H1 (cell line): ENCODE measurements at regions not wholly inside any gene's neighbourhood (a gene's known extent, or its start where the extent isn't known, plus 50 kb on each side); places are given as distances from the start of the nearest gene placed in this dataset.

Source experiments
- CEBPB ChIP-seq: IDR thresholded peaks from 2 replicates; pipeline ENCODE4 v1.6.1; 2012; ENCODE audit warnings: low read depth, low read length
- EP300 ChIP-seq, 2 experiments: IDR thresholded peaks; 1 replicate in 1 of 2; 2 replicates in 1 of 2; pipeline ENCODE4 v1.6.1; 2011 to 2012; ENCODE audit warnings: low read depth in 2 of 2, low read length in 2 of 2, mild to moderate bottlenecking in 2 of 2, borderline replicate concordance in 1 of 2, inconsistent platforms in 1 of 2, moderate library complexity in 1 of 2
- JUN ChIP-seq: IDR thresholded peaks from 2 replicates; pipeline ENCODE4 v1.6.1; 2011; ENCODE audit warnings: low read depth, mild to moderate bottlenecking, improper control_type of control experiment, low read length
- MAFK ChIP-seq: IDR thresholded peaks from 2 replicates; pipeline ENCODE4 v1.6.1; 2012; ENCODE audit warnings: low read depth, mild to moderate bottlenecking, improper control_type of control experiment, low read length
- NANOG ChIP-seq: IDR thresholded peaks from 2 replicates; pipeline ENCODE4 v1.6.1; 2011; ENCODE audit warnings: low read length, low read depth, mild to moderate bottlenecking, inconsistent platforms; ENCODE audit not compliant: insufficient read depth, poor library complexity, severe bottlenecking
- POLR2AphosphoS5 ChIP-seq: IDR thresholded peaks from 2 replicates; pipeline ENCODE4 v1.6.1; 2011; ENCODE audit warnings: low read depth, low read length
- RXRA ChIP-seq: IDR thresholded peaks from 2 replicates; pipeline ENCODE4 v1.6.1; 2011; ENCODE audit warnings: low read depth, mild to moderate bottlenecking, low read length, moderate library complexity; ENCODE audit not compliant: insufficient read depth
- SIRT6 ChIP-seq: IDR thresholded peaks from one replicate; pipeline ENCODE4 v1.7.1; 2012; ENCODE audit warnings: low read length, inconsistent platforms
- SP2 ChIP-seq: IDR thresholded peaks from 2 replicates; pipeline ENCODE4 v1.6.1; 2012; ENCODE audit warnings: mild to moderate bottlenecking, low read length, inconsistent platforms
- SUZ12 ChIP-seq: fragments of 200-600 bp; sonication (generic); IDR thresholded peaks from 2 replicates; pipeline ENCODE4 v1.6.1; 2012; ENCODE audit warnings: mild to moderate bottlenecking, inconsistent platforms, low read length, moderate library complexity, mixed read lengths
- TBP ChIP-seq: IDR thresholded peaks from 2 replicates; pipeline ENCODE4 v1.6.1; 2011; ENCODE audit warnings: low read depth, low read length, improper control_type of control experiment
- TCF12 ChIP-seq: IDR thresholded peaks from 2 replicates; pipeline ENCODE4 v1.6.1; 2011; ENCODE audit warnings: low read depth, mild to moderate bottlenecking, low read length
- TF ChIP-seq, protein P1 (sequence below): fragments of 300-600 bp; sonication (generic); IDR thresholded peaks from 2 replicates; pipeline ENCODE4 v1.7.1; 2012; ENCODE audit warnings: low read length, moderate library complexity, mild to moderate bottlenecking, inconsistent platforms; ENCODE audit not compliant: insufficient replicate concordance

DNA sequence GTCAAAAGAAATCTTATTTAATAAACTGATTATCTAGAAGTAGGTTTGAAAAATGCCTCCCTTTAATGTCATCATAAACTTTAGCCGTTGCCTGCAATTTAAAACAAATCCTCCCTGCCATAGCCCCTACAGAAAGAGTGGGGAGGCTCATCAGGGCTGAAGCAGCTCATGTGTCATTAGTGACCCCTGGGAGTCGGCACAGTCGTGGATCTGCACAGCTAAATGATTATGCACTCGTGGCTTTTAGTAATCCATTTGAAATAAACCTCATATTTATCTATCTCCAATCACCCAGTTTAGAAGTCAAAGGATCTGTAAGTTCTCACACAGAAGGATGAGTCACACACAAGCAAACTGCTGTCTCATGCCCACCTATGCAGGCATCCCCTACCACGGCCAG, 277.3 kb downstream of the SS18 start (continued):
- TF ChIP-seq, protein P1, sequence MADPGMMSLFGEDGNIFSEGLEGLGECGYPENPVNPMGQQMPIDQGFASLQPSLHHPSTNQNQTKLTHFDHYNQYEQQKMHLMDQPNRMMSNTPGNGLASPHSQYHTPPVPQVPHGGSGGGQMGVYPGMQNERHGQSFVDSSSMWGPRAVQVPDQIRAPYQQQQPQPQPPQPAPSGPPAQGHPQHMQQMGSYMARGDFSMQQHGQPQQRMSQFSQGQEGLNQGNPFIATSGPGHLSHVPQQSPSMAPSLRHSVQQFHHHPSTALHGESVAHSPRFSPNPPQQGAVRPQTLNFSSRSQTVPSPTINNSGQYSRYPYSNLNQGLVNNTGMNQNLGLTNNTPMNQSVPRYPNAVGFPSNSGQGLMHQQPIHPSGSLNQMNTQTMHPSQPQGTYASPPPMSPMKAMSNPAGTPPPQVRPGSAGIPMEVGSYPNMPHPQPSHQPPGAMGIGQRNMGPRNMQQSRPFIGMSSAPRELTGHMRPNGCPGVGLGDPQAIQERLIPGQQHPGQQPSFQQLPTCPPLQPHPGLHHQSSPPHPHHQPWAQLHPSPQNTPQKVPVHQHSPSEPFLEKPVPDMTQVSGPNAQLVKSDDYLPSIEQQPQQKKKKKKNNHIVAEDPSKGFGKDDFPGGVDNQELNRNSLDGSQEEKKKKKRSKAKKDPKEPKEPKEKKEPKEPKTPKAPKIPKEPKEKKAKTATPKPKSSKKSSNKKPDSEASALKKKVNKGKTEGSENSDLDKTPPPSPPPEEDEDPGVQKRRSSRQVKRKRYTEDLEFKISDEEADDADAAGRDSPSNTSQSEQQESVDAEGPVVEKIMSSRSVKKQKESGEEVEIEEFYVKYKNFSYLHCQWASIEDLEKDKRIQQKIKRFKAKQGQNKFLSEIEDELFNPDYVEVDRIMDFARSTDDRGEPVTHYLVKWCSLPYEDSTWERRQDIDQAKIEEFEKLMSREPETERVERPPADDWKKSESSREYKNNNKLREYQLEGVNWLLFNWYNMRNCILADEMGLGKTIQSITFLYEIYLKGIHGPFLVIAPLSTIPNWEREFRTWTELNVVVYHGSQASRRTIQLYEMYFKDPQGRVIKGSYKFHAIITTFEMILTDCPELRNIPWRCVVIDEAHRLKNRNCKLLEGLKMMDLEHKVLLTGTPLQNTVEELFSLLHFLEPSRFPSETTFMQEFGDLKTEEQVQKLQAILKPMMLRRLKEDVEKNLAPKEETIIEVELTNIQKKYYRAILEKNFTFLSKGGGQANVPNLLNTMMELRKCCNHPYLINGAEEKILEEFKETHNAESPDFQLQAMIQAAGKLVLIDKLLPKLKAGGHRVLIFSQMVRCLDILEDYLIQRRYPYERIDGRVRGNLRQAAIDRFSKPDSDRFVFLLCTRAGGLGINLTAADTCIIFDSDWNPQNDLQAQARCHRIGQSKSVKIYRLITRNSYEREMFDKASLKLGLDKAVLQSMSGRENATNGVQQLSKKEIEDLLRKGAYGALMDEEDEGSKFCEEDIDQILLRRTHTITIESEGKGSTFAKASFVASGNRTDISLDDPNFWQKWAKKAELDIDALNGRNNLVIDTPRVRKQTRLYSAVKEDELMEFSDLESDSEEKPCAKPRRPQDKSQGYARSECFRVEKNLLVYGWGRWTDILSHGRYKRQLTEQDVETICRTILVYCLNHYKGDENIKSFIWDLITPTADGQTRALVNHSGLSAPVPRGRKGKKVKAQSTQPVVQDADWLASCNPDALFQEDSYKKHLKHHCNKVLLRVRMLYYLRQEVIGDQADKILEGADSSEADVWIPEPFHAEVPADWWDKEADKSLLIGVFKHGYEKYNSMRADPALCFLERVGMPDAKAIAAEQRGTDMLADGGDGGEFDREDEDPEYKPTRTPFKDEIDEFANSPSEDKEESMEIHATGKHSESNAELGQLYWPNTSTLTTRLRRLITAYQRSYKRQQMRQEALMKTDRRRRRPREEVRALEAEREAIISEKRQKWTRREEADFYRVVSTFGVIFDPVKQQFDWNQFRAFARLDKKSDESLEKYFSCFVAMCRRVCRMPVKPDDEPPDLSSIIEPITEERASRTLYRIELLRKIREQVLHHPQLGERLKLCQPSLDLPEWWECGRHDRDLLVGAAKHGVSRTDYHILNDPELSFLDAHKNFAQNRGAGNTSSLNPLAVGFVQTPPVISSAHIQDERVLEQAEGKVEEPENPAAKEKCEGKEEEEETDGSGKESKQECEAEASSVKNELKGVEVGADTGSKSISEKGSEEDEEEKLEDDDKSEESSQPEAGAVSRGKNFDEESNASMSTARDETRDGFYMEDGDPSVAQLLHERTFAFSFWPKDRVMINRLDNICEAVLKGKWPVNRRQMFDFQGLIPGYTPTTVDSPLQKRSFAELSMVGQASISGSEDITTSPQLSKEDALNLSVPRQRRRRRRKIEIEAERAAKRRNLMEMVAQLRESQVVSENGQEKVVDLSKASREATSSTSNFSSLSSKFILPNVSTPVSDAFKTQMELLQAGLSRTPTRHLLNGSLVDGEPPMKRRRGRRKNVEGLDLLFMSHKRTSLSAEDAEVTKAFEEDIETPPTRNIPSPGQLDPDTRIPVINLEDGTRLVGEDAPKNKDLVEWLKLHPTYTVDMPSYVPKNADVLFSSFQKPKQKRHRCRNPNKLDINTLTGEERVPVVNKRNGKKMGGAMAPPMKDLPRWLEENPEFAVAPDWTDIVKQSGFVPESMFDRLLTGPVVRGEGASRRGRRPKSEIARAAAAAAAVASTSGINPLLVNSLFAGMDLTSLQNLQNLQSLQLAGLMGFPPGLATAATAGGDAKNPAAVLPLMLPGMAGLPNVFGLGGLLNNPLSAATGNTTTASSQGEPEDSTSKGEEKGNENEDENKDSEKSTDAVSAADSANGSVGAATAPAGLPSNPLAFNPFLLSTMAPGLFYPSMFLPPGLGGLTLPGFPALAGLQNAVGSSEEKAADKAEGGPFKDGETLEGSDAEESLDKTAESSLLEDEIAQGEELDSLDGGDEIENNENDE = no peak
- TF ChIP-seq NANOG = no peak
- TF ChIP-seq SIRT6 = no peak
- TF ChIP-seq MAFK = no peak
- no peak for TF ChIP-seq TCF12
- TF ChIP-seq SUZ12 = no peak
- TF ChIP-seq RXRA = no peak
- no peak for TF ChIP-seq EP300 (IDR thresholded peaks at IDR 0.05; ENCODE audit: borderline replicate concordance in 1 of 2, low read depth in 2 of 2, low read length in 2 of 2)
- no peak for TF ChIP-seq JUN
- no peak for TF ChIP-seq POLR2AphosphoS5
- no peak for TF ChIP-seq CEBPB
- no peak for TF ChIP-seq SP2
- TF ChIP-seq TBP = no peak
